Ovary (tissue), 3 donors: ENCODE measurements at regions not wholly inside any gene's neighbourhood (a gene's known extent, or its start where the extent isn't known, plus 50 kb on each side); places are given as distances from the start of the nearest gene placed in this dataset.

Experiments used
- EP300 ChIP-seq: sonication (generic); formaldehyde crosslinking; IDR thresholded peaks from one replicate; pipeline ENCODE4 v1.6.1; 2017; ENCODE audit warnings: antibody characterized with exemption
- POLR2A ChIP-seq: fragments of 450-650 bp; IDR thresholded peaks from one replicate; pipeline ENCODE4 v1.6.1; 2017; ENCODE audit warnings: antibody characterized with exemption, mild to moderate bottlenecking, moderate library complexity
- TF ChIP-seq, protein P1 (sequence below), 3 donors: fragments of 450-650 bp in 2 of 3; fragments of 200-600 bp in 1 of 3; IDR thresholded peaks; one replicate each; pipeline versions ENCODE4 v1.5.1 to v1.8.0; 2016 to 2022; ENCODE audit warnings: antibody characterized with exemption in 3 of 3, mild to moderate bottlenecking in 1 of 3
- donor health status: DM: no; HTN: no; CAD: no.

DNA sequence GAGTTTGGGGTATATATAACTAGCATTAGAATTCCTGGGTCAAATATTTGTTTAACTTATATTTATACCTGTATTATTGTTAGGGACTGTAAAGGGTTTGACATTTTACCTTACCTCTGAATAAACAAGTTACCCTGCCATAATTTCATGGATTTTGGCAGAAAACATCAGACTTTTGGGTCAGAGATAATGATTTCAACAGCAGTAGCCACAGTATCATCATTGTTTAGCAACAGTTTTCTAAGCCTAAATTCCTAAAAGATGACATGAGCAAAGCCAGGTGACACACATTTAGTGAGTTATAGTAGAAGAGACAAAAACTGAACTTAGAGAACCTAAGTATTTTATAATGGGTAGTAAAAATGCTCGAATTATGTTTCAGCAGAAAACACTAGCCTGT lies 954.4 kb downstream of the TRHDE start:
- TF ChIP-seq, protein P1, sequence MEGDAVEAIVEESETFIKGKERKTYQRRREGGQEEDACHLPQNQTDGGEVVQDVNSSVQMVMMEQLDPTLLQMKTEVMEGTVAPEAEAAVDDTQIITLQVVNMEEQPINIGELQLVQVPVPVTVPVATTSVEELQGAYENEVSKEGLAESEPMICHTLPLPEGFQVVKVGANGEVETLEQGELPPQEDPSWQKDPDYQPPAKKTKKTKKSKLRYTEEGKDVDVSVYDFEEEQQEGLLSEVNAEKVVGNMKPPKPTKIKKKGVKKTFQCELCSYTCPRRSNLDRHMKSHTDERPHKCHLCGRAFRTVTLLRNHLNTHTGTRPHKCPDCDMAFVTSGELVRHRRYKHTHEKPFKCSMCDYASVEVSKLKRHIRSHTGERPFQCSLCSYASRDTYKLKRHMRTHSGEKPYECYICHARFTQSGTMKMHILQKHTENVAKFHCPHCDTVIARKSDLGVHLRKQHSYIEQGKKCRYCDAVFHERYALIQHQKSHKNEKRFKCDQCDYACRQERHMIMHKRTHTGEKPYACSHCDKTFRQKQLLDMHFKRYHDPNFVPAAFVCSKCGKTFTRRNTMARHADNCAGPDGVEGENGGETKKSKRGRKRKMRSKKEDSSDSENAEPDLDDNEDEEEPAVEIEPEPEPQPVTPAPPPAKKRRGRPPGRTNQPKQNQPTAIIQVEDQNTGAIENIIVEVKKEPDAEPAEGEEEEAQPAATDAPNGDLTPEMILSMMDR (IDR thresholded peaks at IDR 0.05), result no peak
- TF ChIP-seq EP300 (no peak), POLR2A (no peak)
